ENCODE measurements at regions not wholly inside any gene's neighbourhood (a gene's known extent, or its start where the extent isn't known, plus 50 kb on each side); places are given as distances from the start of the nearest gene placed in this dataset.

GRCh38 chr2:129763190-129763846 lies 216.1 kb upstream of the RAB6C start:
- H3K4me3 ChIP-seq, result no peak overlapping the region
- DNase-seq, result no peak
- H3K36me3 ChIP-seq (ENCODE audit: insufficient read depth in 1 of 2, low read depth in 1 of 2), result no peaks in the 10 kb centered on the region
- no peak overlapping the region for H3K27ac ChIP-seq
- 74 to 82% (median 80%) methylated on average over 10 of the region's 10 CpGs for WGBS, 3 donors
- no peak for ATAC-seq
- H3K9me3 ChIP-seq, result no peaks in the 10 kb centered on the region
- H3K27me3 ChIP-seq (ENCODE audit: insufficient read depth in 3 of 3, low read length in 2 of 3), result peaks cover 0 to 2% (median 0%) of the 10 kb centered on the region in 3 donors
- TF ChIP-seq CTCF (IDR thresholded peaks at IDR 0.05), result no peak
- peaks cover 2% of the 10 kb centered on the region for H3K4me1 ChIP-seq
- intact Hi-C loops (cut with DNase I), result no loop called here

- Histone ChIP-seq H3K9me3 (no peaks in the 10 kb centered on the region), H3K36me3 (ENCODE audit: insufficient read depth in 1 of 2, low read depth in 1 of 2) (no peaks in the 10 kb centered on the region), H3K27me3 (ENCODE audit: insufficient read depth in 3 of 3, low read length in 2 of 3) (peaks cover 0 to 2% (median 0%) of the 10 kb centered on the region in 3 donors), H3K4me1 (no peaks in the 10 kb centered on the region), H3K4me3 (no peak overlapping the region), H3K27ac (no peak overlapping the region)
- no peak for TF ChIP-seq CTCF (IDR thresholded peaks at IDR 0.05)
- WGBS, 3 donors, result 78 to 81% (median 79%) methylated on average over 5 of the region's 5 CpGs
- intact Hi-C loops (cut with DNase I), result no loop called here
- no peak for DNase-seq
- no peak for ATAC-seq
Observed at GRCh38 chr2:129763966-129764365, 215.5 kb upstream of the RAB6C start.

GRCh38 chr2:129764376-129765325 lies 214.8 kb upstream of the RAB6C start:
- no peaks in the 10 kb centered on the region for H3K4me1 ChIP-seq
- no peak for TF ChIP-seq CTCF (IDR thresholded peaks at IDR 0.05)
- no peak overlapping the region for H3K27ac ChIP-seq
- H3K4me3 ChIP-seq, result no peak overlapping the region
- no peak for ATAC-seq
- H3K9me3 ChIP-seq, result no peaks in the 10 kb centered on the region
- no peak for DNase-seq
- intact Hi-C loops (cut with DNase I), result no loop called here
- WGBS, 3 donors, result 84 to 86% (median 86%) methylated on average over 16 of the region's 16 CpGs
- peaks cover 0 to 2% (median 0%) of the 10 kb centered on the region in 3 donors for H3K27me3 ChIP-seq (ENCODE audit: insufficient read depth in 3 of 3, low read length in 2 of 3)
- no peaks in the 10 kb centered on the region for H3K36me3 ChIP-seq (ENCODE audit: insufficient read depth in 1 of 2, low read depth in 1 of 2)

- ATAC-seq (no peak), DNase-seq (no peak)
- WGBS, 3 donors, result 79 to 86% (median 80%) methylated on average over 4 of the region's 4 CpGs
- Histone ChIP-seq H3K27me3 (ENCODE audit: insufficient read depth in 3 of 3, low read length in 2 of 3) (no peaks in the 10 kb centered on the region), H3K36me3 (ENCODE audit: insufficient read depth in 1 of 2, low read depth in 1 of 2) (no peaks in the 10 kb centered on the region), H3K9me3 (no peaks in the 10 kb centered on the region), H3K27ac (no peak overlapping the region), H3K4me1 (no peaks in the 10 kb centered on the region), H3K4me3 (no peak overlapping the region)
- intact Hi-C loops (cut with DNase I), result no loop called here
- no peak for TF ChIP-seq CTCF (IDR thresholded peaks at IDR 0.05)
Observed at GRCh38 chr2:129765326-129765677, 214.2 kb upstream of the RAB6C start.

Data from psoas muscle (tissue), 7 donors.